HepG2 (cell line): ENCODE measurements at regions not wholly inside any gene's neighbourhood (a gene's known extent, or its start where the extent isn't known, plus 50 kb on each side); places are given as distances from the start of the nearest gene placed in this dataset.

Experiments used
- ATAC-seq: fragments of 200-7000 bp; cut with Tn5 transposase; 3 replicates; pipeline ENCODE4 v1.9.1; 2020; ENCODE audit warnings: mild to moderate bottlenecking, moderate library complexity
- BruUV-seq: library from RNA; stranded (reverse); fragments of 400-500 nt; replicated peaks from 2 replicates; lab custom pipeline; 2021; lab: Mats Ljungman, UMichigan
- CTCF ChIA-PET: fragments of 300-600 bp; formaldehyde crosslinking; extraction: SDS; loops from one replicate; lab custom pipeline; 2021; ENCODE audit warnings: low total read pairs, inconsistent platforms, low intra/inter-chr PET ratio; lab: Yijun Ruan, JAX
- POLR2A ChIA-PET: fragments of 350-600 bp; sonication (Branson Sonifier 250); formaldehyde crosslinking; loops from one replicate; lab custom pipeline; 2020; ENCODE audit warnings: antibody characterized with exemption, inconsistent platforms; lab: Yijun Ruan, JAX
- DNase-seq: peaks from one replicate; pipeline ENCODE4 v3.0.0-alpha.2; 2015; ENCODE audit warnings: low spot score
- FAIRE-seq: peaks from 3 replicates; lab custom pipeline; 2011; peaks lifted over from hg19 to GRCh38; lab: Jason Lieb, UNC
- H2AFZ ChIP-seq: one replicate; pipeline ENCODE4 v1.6.1; 2011; ENCODE audit warnings: low read length, inconsistent platforms
- H3K27ac ChIP-seq: fragments of 300-600 bp; 3 replicates; pipeline ENCODE4 v1.8.0; 2011; ENCODE audit warnings: mixed run types, mild to moderate bottlenecking, mixed read lengths, low read length, inconsistent platforms; ENCODE audit not compliant: insufficient read depth; ENCODE audit errors: extremely low read length
- H3K27me3 ChIP-seq, 2 experiments: fragments of 200-600 bp in 1 of 2; 2 replicates in 1 of 2; 3 replicates in 1 of 2; pipeline versions ENCODE4 v1.6.0 to v1.8.0; 2011; ENCODE audit warnings: low read length in 2 of 2, mild to moderate bottlenecking in 2 of 2, moderate library complexity in 2 of 2, inconsistent platforms in 1 of 2; ENCODE audit not compliant: insufficient read depth in 2 of 2, control insufficient read depth in 1 of 2
- H3K36me3 ChIP-seq, 2 experiments: fragments of 200-600 bp in 1 of 2; replicated peaks in 1 of 2; 2 replicates in 1 of 2; 3 replicates in 1 of 2; pipeline versions ENCODE4 v1.5.1 to v1.8.0; 2011; ENCODE audit warnings: low read length in 2 of 2, inconsistent platforms in 1 of 2; ENCODE audit not compliant: insufficient read depth in 2 of 2, control insufficient read depth in 1 of 2
- H3K4me1 ChIP-seq: 2 replicates; pipeline ENCODE4 v1.5.1; 2012; ENCODE audit warnings: low read length, inconsistent platforms; ENCODE audit not compliant: insufficient read depth
- H3K4me2 ChIP-seq: 2 replicates; pipeline ENCODE4 v1.6.0; 2011; ENCODE audit warnings: low read depth, low read length, inconsistent platforms
- H3K4me3 ChIP-seq, 3 experiments: fragments of 200-600 bp in 1 of 3; sonication (generic), shearing (Covaris generic) in 1 of 3; replicated peaks in 1 of 3; 2 replicates each; pipeline ENCODE4 v1.5.1; 2011 to 2016; ENCODE audit warnings: low read length in 3 of 3, inconsistent platforms in 2 of 3, low read depth in 2 of 3, mild to moderate bottlenecking in 2 of 3, control low read depth in 1 of 3, mixed read lengths in 1 of 3; ENCODE audit not compliant: insufficient read depth in 1 of 3
- H3K79me2 ChIP-seq: one replicate; pipeline ENCODE4 v1.6.1; 2011; ENCODE audit warnings: low read length, inconsistent platforms; ENCODE audit not compliant: insufficient read depth
- H3K9ac ChIP-seq: 2 replicates; pipeline ENCODE4 v1.6.0; 2011; ENCODE audit warnings: mild to moderate bottlenecking, low read depth, low read length, inconsistent platforms; ENCODE audit not compliant: insufficient read depth
- H3K9me3 ChIP-seq: 2 replicates; pipeline ENCODE4 v1.5.1; 2012; ENCODE audit warnings: mild to moderate bottlenecking, low read length
- H4K20me1 ChIP-seq: 2 replicates; pipeline ENCODE4 v1.6.0; 2011; ENCODE audit warnings: inconsistent platforms, mild to moderate bottlenecking, low read length, moderate library complexity; ENCODE audit not compliant: insufficient read depth
- CCDC6 ChIP-seq: sonication (generic); formaldehyde crosslinking; IDR thresholded peaks from 2 replicates; pipeline ENCODE4 v1.8.1; 2022; ENCODE audit warnings: mild to moderate bottlenecking, missing genetic modification reagents, moderate library complexity
- GMEB1 ChIP-seq: sonication (generic); formaldehyde crosslinking; IDR thresholded peaks from 2 replicates; pipeline ENCODE4 v1.5.1; 2020; ENCODE audit warnings: missing genetic modification reagents, mild to moderate bottlenecking, borderline replicate concordance
- MLXIP ChIP-seq: sonication (generic); formaldehyde crosslinking; IDR thresholded peaks from 2 replicates; pipeline ENCODE4 v1.9.0; 2021; ENCODE audit warnings: missing genetic modification reagents, borderline replicate concordance
- MTA1 ChIP-seq: sonication (generic); formaldehyde crosslinking; IDR thresholded peaks from 2 replicates; pipeline ENCODE4 v1.4.0; 2020; ENCODE audit warnings: missing genetic modification reagents, mild to moderate bottlenecking, borderline replicate concordance
- SIX4 ChIP-seq: sonication (generic); formaldehyde crosslinking; IDR thresholded peaks from 2 replicates; pipeline ENCODE4 v1.4.0; 2020; ENCODE audit warnings: missing genetic modification reagents
- ZFP90 ChIP-seq: sonication (generic); formaldehyde crosslinking; IDR thresholded peaks from 2 replicates; pipeline ENCODE4 v1.8.0; 2022; ENCODE audit warnings: missing genetic modification reagents, mild to moderate bottlenecking, inconsistent platforms, borderline replicate concordance
- ZNF12 ChIP-seq: sonication (generic); formaldehyde crosslinking; IDR thresholded peaks from 2 replicates; pipeline ENCODE4 v1.5.0; 2020; ENCODE audit warnings: missing genetic modification reagents
- ZNF253 ChIP-seq: sonication (generic); formaldehyde crosslinking; IDR thresholded peaks from 2 replicates; pipeline ENCODE4 v1.8.0; 2022; ENCODE audit warnings: mild to moderate bottlenecking, missing genetic modification reagents, borderline replicate concordance
- ZNF513 ChIP-seq: sonication (generic); formaldehyde crosslinking; conservative IDR thresholded peaks from 2 replicates; pipeline ENCODE4 v1.5.0; 2020; ENCODE audit warnings: missing genetic modification reagents
- ZNF619 ChIP-seq: sonication (generic); formaldehyde crosslinking; IDR thresholded peaks from 2 replicates; pipeline ENCODE4 v1.4.0; 2020; ENCODE audit warnings: mild to moderate bottlenecking, missing genetic modification reagents
- ZNF83 ChIP-seq: sonication (generic); formaldehyde crosslinking; IDR thresholded peaks from 2 replicates; pipeline ENCODE4 v1.4.0; 2020; ENCODE audit warnings: missing genetic modification reagents, mild to moderate bottlenecking, borderline replicate concordance
- WGBS: methylation state at CpG from one replicate; pipeline ENCODE4 v1.1.6; 2017; ENCODE audit warnings: low lambda C conversion rate; 5-methylcytosine and 5-hydroxymethylcytosine counted together
- in situ Hi-C: cut with HindIII; loops from 2 replicates; pipeline ENCODE4 v1.10.0; 2017; ENCODE audit warnings: low pct_unique_long_range_greater_than_20kb; ENCODE audit not compliant: extremely low pct_ligation_motif_present
- intact Hi-C: fragments of 100-400 bp; cut with micrococcal nuclease; formaldehyde crosslinking; loops from one replicate; pipeline ENCODE4 v1.10.0; 2022; ENCODE audit not compliant: unreplicated experiment
- TF ChIP-seq, protein P1 (sequence below): sonication (generic); formaldehyde crosslinking; conservative IDR thresholded peaks from 2 replicates; pipeline ENCODE4 v1.8.0; 2022; ENCODE audit warnings: missing genetic modification reagents
- TF ChIP-seq, protein P2 (sequence below): sonication (generic); formaldehyde crosslinking; IDR thresholded peaks from 2 replicates; pipeline ENCODE4 v1.4.0; 2020; ENCODE audit warnings: mild to moderate bottlenecking, missing genetic modification reagents

GRCh38 chr14:55899531-55899930 lies 218.7 kb upstream of the PELI2 start (continued):
- TF ChIP-seq ZNF513 (CRISPR knock-in tag) = no peak
- TF ChIP-seq, protein P1, sequence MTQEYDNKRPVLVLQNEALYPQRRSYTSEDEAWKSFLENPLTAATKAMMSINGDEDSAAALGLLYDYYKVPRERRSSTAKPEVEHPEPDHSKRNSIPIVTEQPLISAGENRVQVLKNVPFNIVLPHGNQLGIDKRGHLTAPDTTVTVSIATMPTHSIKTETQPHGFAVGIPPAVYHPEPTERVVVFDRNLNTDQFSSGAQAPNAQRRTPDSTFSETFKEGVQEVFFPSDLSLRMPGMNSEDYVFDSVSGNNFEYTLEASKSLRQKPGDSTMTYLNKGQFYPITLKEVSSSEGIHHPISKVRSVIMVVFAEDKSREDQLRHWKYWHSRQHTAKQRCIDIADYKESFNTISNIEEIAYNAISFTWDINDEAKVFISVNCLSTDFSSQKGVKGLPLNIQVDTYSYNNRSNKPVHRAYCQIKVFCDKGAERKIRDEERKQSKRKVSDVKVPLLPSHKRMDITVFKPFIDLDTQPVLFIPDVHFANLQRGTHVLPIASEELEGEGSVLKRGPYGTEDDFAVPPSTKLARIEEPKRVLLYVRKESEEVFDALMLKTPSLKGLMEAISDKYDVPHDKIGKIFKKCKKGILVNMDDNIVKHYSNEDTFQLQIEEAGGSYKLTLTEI (CRISPR knock-in tag) = no peak
- TF ChIP-seq ZNF12 (CRISPR knock-in tag) = no peak
- no peak for TF ChIP-seq ZNF253 (CRISPR knock-in tag)

- no peak for TF ChIP-seq SIX4 (CRISPR knock-in tag)
- TF ChIP-seq, protein P2, sequence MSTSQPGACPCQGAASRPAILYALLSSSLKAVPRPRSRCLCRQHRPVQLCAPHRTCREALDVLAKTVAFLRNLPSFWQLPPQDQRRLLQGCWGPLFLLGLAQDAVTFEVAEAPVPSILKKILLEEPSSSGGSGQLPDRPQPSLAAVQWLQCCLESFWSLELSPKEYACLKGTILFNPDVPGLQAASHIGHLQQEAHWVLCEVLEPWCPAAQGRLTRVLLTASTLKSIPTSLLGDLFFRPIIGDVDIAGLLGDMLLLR (CRISPR knock-in tag) = no peak
- TF ChIP-seq MLXIP (CRISPR knock-in tag) = no peak
- no peak for TF ChIP-seq GMEB1
- no peak for TF ChIP-seq ZNF619
- TF ChIP-seq ZNF83 (CRISPR knock-in tag) = no peak
- TF ChIP-seq CCDC6 (CRISPR knock-in tag) = no peak
- no peak for TF ChIP-seq ZFP90 (CRISPR knock-in tag)
- no peak for TF ChIP-seq MTA1 (CRISPR knock-in tag)
- no peaks in the 10 kb centered on the region for H3K36me3 ChIP-seq
- POLR2A ChIA-PET = no interaction called here
- H4K20me1 ChIP-seq = no peaks in the 10 kb centered on the region
- no peak overlapping the region for H3K4me2 ChIP-seq
- in situ Hi-C loops (no loop called here), intact Hi-C loops (no loop called here)
- no peak overlapping the region for H2AFZ ChIP-seq
- no peaks in the 10 kb centered on the region for H3K4me1 ChIP-seq
- H3K79me2 ChIP-seq = no peaks in the 10 kb centered on the region
- WGBS = 0% methylated on average over 2 of the region's 2 CpGs
- H3K27me3 ChIP-seq = no peaks in the 10 kb centered on the region
- CTCF ChIA-PET = no interaction called here
- H3K4me3 ChIP-seq = no peak overlapping the region
- DNase-seq = no peak
- no peaks in the 10 kb centered on the region for H3K9me3 ChIP-seq
- no peak for ATAC-seq
- FAIRE-seq = no peak
- no peak overlapping the region for H3K9ac ChIP-seq
- no peak overlapping the region for H3K27ac ChIP-seq
- BruUV-seq = no TSS peak
Measured at GRCh38 chr14:55900749-55901148, 217.5 kb upstream of the PELI2 start.
